HG03354 (cell line): ENCODE measurements at regions not wholly inside any gene's neighbourhood (a gene's known extent, or its start where the extent isn't known, plus 50 kb on each side); places are given as distances from the start of the nearest gene placed in this dataset.

ENCODE experiments used
- ATAC-seq: cut with Tn5 transposase; IDR thresholded peaks from one replicate; pipeline ENCODE4 v1.9.1; 2021; ENCODE audit warnings: mild to moderate bottlenecking; ENCODE audit not compliant: unreplicated experiment, poor library complexity, severe bottlenecking

DNA sequence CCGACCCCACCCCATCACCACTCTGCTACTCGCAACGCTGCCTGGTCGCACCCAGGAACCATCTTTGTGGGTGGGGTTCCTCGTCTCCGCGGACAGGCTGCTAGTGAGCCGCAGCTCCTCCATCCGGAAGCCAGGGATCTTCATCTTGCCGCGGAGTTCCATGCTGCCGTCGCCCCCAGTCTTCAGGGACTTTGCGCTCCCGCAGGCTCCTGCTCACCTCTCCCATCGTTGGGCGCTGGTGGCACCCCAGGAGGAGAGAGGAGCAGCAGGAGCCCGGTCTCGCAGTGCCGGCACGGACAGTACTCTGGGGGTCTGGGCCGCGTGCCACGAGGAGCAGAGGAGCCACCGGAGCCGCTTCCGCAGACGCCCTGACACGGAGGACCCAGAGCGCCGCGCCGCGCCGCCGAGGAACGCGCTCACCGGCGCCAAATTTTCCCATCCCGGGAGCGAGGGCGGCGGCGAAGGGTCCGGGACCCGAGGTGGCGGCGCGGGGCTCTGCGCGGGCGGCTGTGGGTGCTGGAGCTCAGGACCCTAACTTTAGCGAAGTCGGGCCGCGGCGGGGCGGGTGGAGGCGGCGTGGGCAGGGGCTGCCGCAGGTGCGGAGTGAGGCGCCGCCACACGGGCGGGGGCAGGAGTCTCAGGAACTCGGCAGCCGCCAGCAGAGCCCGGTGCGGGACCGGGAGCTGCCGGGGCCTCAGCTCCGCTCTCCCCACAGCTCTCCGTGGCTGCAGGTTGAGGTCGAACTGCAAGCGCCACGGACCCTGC is 750.1 kb upstream of the SORCS1 start:
- ATAC-seq: peak; percentile 54

DNA sequence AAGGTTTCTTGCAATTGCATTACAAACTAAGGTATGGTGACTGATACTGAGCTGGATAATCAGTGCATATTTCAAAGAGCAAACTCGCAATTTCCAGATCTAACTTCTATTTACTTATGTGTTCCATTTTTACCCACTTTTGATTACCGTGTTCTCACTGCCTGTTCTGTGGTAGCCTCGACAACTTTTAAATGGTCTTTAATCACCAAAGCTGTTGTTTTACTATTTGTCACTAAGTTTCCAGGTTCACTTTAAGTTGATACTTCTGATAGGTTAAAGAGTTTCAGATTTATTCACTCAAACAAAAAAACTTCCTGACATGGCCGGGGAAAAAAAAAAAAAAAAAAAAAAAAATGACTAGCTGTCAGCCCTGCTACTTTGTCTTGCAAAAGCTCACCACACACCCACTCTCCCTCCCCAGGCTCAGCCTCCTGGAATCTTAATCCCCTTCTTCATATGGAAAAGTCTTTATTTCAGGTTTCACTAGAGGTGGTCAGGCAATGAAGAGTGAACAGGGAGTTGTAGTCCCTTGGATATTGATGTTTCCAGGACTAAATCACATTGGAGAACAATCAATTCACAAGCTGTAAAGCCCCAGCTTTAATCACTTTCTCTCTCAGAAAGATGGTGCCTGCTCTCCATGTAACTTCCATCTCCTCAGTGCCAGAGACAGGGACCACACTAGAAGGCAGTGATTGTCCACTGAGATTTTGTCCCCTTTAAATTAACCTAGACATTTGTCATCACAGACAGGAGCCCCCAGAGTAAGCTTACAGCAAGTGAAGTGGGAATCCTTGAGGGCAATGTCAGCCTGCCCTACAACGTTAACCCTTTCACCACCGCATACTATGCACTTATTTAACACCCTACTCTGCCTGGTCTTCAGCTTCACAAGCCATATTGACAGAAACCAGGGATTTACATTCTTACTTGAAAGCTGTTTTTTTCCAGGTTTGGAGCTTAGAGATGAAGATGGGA is 749.1 kb upstream of the SORCS1 start:
- ATAC-seq: no peak

DNA sequence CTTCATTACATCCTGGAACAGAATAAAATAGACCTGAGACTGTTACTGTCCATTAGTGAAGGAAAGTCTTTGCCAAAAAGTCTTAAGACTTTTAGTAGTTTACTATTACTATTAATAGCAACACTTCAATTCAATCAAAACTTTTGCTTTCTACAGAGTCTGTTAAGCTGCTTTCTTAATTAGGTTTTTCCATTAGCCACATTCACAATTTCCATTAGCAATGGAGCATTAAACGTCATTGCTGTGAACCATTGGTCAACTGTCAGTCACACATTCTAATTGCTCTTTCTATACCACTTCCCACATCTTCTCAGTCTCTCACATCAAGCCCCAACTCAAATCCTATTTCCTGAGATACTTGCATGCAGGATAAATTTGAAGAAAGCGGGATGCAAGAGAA is 736.6 kb upstream of the SORCS1 start:
- ATAC-seq: no peak

DNA sequence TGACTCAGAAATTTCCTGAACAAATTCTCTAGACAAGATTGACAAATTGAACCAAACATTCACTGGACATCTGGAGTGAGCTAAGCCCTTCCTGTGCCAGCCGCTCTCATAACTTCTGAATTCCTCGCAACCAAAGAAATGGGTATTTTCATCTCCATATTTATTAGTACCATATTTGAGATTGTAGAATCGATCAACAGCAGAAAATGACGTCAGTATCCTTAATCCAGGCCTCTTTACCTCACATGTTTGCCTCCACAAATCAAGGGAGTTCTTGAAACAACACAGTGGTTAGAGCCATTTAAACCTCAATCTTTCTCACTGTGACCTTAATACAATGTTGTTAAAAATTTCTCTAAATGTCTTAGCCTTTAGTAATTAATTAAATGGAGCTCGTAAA is 735.6 kb upstream of the SORCS1 start:
- ATAC-seq: no peak

DNA sequence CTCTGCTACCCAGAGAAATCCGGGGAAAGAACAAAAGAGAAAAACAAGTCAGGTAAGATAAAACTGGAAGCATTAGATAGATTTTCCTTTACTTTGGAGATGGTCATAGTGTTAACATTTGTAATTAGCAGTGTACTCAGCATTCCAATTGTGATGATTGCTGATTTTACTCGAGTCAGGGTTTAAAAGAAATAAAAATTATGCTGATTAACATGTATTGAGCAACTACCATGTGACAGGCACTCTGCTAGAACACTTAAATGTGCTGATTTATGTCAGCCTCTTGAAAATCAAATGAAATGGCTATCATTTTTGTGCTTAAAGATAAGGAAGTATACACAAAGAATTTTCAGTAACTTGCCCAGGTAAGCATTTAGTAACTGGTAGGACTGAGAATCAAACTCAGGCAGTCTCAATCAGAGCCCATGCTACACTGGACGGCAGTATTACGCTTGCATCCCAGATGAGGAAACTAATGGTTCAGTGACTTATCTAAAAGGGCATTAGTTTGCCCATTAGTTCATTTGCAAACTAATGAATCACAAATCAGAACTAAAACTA is 735.1 kb upstream of the SORCS1 start:
- ATAC-seq: no peak

DNA sequence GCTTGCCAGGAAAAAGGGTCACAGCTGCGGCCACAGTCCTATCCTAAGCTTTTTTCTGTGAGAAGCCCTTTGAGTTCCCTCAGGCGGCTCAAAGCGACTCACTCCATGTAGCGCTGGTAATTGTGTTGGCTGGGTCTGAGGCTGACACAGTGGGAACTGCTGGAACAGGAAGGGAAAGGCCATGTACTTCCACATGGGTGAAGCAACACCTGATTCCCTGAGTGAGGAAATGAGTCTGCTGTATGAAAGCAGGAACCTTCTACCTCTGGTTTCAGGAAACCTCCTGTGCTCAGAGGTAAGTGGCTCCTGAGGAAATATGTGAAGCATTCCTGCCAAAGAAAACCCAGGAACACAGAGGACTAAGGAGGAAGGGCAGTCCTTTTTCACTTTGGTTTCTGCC is 734.6 kb upstream of the SORCS1 start:
- no peak for ATAC-seq

DNA sequence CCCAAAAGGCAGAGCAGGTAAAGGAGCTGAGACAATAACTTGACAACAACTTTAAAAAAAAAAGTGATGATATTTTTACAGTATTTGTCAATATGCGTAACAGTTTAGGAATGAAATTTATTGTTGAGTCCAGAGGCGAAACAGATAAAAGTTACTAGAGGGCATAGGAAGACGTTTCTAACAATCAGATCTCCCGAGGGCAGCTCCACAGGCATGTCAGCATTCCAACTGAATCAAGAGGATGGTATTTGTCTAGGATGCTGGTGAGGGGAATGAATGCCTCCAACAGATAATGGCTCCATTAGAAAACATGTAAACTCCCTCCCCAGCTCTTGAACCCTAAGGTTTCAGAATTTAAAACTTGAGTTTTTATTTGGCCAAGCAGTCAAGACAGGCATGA is 733.9 kb upstream of the SORCS1 start:
- no peak for ATAC-seq

DNA sequence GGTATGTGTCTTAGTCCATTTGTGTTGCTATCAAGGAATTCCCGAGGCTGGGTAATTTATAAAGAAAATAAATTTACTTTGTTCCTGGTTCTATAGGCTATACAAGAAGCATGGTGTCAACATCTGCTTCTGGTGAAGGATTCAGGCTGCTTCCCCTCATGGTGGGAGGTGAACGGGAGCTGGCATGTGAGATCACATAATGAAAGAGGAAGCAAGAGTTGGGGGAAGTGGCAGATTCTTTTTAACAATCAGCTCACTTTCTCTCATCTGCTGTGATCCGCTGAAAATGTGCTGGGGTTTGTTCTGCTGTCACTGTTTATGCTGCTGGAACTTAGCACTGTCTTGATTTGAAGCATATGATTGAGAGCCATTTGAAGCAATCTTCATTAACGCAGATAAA is 730.0 kb upstream of the SORCS1 start:
- no peak for ATAC-seq

DNA sequence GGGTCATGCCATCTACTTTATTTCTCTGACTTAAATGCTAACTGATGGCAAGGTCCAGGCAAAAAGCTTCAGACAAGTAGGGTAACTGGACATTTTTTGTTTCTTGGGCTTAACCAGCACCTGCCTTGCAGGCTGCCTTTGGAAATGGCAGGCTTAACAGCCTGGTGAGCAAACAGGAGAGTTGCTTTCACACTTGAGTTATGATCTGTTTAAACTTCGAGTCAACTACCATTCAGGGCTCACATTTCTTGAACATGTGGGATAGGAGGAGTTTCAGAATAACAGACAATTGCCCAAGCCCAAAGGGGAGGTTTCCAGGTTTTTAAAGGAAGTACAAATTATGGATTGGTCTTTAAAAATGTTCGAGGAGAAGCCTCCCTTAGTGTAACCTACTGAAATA is 724.6 kb upstream of the SORCS1 start:
- ATAC-seq: no peak

DNA sequence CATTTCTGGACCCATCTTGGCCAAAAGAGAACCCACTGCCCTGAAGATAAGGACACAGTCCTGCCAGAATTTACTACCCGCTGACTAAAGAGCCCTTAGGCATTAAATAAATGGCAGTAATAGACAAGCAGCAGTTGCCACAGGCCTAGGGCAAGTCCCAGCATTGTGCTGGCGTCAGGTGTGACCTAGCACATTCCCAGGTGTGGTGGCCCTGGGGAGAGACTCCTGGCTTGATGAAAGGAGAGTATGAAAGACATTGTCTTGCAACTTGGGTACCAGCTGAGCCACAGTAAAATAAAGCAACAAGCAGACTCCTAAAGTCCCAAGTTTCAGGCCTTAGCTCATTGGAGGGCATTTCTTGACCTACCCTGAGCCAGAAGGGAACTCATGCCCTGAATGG is 715.7 kb upstream of the SORCS1 start:
- no peak for ATAC-seq

DNA sequence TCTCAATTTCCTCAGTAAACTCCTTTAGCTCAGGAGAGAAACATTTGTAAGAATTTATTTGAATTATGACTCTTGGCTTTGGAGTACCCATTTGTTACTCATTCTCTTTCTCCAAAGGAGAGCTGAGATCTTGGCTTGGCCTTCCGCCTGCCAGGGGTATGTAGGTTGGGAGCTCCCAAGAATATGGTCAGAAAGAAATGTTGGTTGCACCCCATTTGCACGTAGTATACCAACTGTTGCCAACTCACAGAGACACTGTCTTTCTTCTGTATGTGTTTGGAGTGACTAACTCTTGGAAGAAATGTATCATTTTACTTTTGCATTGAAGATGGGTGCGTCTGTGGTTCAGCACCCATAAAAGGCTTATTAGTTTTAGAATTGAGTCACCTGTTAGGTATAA is 708.5 kb upstream of the SORCS1 start:
- no peak for ATAC-seq

DNA sequence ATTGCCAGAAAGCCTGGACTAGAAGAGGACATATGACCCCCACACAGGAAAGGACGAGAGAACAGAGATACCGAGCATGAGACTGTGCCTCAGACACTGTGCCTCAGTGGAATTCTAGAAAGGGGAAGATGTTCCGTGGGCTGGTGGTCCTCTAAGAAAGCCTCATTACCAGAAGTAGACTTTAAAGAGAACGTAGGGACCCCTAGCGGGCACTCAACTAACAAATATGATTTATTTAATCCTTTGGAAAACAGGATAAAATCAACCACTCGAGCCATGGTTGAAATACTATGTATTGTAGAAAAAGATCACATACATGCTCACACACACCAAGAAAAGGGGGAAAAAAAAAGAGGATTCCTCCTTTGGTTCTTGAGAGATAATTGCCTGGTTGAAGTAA is 701.2 kb upstream of the SORCS1 start:
- no peak for ATAC-seq

DNA sequence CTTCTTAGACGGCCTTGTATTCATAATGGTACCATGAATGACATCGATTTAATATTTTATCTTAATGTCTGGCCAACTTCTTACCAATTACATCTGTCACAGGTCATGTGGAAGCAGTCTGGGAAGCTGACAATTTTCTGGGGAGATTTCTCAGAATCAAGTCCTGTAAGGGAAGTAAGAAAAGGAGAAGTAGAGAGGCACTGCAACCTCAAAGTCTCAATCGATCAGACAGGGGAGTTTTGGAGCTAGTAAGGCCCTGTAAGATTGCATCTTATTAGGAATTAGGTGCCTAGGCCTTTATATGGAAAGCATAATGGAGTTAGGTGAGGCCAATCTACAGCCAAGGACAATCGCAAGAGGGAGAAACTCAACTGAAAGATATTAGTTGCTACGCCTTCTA is 694.6 kb upstream of the SORCS1 start:
- no peak for ATAC-seq

DNA sequence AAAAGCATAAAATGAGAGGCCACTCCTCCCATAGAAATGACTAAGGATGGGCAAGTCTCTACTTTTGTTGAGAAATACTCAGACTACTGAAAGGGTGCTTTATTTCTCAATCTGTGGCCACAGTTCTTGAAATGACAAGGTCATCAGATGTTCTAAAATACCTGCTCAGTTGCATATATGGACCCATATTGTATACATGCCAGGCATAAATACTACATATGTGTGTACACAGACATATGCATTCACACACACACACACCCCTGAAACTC is 691.5 kb upstream of the SORCS1 start:
- ATAC-seq: no peak

DNA sequence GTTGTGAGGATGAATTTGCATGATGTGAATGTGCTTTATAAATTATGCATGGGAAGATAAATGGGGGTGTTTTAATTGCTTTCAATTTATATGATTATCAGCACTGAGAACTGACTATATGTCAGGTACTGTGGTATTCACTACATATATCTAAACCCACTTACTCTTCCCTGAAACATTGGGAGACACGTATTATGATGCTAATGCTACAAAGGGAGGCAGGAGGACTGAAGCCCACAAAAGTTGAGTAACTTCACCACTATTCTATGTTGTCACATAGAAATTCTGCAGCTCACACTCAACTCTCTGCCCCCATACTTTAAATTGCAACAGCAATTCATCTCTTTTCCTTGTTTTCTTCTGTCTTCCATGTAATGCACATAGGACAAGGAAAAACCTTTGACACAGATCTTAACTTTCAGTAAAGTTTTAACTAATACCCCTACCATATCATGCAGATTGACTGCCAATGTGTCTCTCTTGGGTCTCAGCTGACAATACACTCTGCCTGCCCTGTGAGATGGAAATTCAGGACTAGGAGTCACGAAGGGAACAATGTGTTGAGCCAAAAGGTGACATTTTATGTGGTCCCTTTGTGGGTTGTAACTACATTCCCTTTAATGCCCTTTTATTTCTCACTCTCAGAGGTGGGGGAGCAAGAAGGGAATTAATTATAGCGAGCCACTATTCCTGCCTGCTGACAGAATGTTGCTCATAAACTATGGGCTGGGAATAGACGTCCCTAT is 691.0 kb upstream of the SORCS1 start:
- no peak for ATAC-seq

DNA sequence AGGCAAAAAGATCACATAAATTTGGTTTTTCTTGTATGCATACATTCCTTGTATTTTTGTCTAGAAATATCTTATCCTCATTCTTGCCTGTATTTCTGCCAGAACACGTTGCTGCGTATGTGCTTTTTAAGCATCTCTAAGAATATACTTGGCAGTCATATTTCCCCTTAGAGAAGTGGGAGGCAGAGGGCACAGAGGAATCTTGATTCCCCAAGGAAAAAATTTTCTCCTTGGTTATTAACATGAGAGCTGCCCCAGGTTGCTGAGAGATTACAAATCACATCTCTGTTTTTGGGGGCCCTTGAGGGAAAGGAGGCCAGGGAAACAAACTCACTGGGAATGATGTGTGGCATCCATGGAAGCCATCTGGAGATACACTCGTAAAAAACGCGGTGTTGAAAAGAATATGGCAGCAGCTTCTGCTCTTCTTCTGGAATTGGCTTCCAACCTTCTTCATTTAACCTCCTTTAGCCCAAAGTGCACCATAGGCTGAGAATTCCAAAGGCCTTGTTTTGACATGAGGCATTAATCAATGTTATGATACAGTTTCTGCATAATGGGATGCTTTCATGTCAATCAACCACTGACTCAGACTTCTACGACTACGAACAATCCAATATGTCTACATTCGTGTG is 684.3 kb upstream of the SORCS1 start:
- no peak for ATAC-seq

DNA sequence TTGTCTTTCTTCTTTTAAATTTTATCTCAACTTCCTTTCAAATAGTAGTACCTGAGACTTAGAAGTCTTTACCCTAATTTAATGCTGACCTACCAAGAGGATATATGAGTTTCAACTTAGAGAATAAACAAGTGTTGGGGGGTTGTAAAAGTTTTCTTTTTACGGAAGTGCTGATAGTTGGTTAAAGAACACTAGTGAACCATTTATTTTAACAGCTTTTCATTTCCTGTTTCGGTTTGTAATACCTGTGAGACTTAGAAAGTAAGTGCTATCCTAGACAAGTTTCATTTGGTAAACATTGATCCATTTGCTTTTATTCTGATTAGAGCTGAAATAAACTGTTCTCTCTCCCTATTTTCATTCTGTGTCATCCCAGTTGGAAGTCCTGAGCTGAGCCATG is 683.1 kb upstream of the SORCS1 start:
- peak; percentile 94 for ATAC-seq

DNA sequence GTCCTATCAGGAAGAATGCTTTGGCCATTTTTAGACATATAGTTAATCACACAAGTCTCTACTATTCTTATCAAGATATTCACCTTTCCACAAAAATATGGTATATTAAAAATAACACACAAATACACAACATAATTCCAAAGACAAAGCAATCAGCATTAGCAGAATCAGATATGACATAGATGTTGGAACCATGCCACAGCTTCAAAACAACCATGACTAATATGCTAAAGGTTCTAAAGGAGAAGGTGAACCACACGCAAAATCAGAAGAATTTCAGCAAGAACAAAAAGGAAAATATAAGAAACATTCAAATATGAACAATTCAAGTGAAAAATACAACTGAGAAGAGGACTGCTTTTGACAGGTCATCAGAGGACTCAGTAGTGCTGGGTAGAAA is 670.2 kb upstream of the SORCS1 start:
- no peak for ATAC-seq

DNA sequence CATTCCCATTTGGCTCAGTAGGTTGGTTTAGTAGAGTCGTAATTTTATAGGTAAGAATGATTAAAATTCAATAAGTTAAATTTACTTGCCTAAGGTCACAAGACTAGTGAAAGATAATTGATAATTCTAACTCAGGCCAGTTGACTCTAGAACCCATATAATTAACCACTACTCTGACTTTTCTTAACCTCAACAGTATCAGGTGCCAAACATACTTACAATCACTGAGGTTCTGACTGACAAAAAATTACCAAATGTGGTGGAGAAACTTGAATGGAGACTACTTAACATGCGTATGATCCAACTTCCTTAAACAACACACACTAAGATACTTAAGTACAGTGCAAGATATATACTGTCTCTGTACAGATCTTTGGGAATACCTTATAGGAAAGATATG is 667.3 kb upstream of the SORCS1 start:
- no peak for ATAC-seq

DNA sequence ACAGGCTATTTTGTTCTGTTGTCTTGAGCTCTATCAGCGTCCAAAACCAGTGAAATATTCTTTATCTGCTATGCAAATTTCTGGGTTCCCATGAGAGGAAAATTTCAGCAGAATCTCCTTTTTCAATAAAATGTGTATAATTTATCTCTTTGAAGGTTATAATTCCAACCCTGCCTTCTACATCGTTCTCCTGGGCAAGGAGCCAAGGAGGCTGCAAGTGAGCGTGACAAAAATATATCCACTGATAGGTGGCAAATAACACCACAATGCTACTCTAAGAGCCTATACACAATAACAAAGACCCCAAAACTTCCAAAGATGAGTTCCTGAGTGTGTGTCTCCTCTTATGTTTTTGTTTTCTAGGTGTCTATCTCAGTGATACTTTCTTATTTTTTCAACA is 664.7 kb upstream of the SORCS1 start:
- no peak for ATAC-seq
